Stimulated activated CD8-positive, alpha-beta memory T cell treated with anti-CD3 and anti-CD28 coated beads, Interleukin-4, amount 100 ng/mL, for 24 hours (primary cell): ENCODE measurements at regions not wholly inside any gene's neighbourhood (a gene's known extent, or its start where the extent isn't known, plus 50 kb on each side); places are given as distances from the start of the nearest gene placed in this dataset.
A peak's percentile ranks its signal among the peaks of the same experiment; 100 is the strongest.

Experiments used
- DNase-seq: peaks from one replicate; pipeline ENCODE4 v3.0.0-alpha.2; 2020; ENCODE audit warnings: low read depth

- DNase-seq, result no peak
Observed at GRCh38 chr9:120001536-120001935, 578.4 kb downstream of the CDK5RAP2 start.

GRCh38 chr9:119998614-119999013, 581.4 kb downstream of the CDK5RAP2 start:
- no peak for DNase-seq

GRCh38 chr9:119991797-119992196, 588.2 kb downstream of the CDK5RAP2 start:
- DNase-seq, result no peak

- no peak for DNase-seq
Observed at GRCh38 chr9:119986713-119987112, 593.3 kb downstream of the CDK5RAP2 start.

- no peak for DNase-seq
Observed at GRCh38 chr9:119986205-119986604, 593.8 kb downstream of the CDK5RAP2 start.

GRCh38 chr9:119974026-119974425, 604.8 kb upstream of the BRINP1 start:
- no peak for DNase-seq

GRCh38 chr9:119968836-119969707, 599.8 kb upstream of the BRINP1 start:
- peak; percentile 11 for DNase-seq

- no peak for DNase-seq
Observed at GRCh38 chr9:119967867-119968535, 598.8 kb upstream of the BRINP1 start.

- no peak for DNase-seq
Observed at GRCh38 chr9:119963798-119964372, 594.6 kb upstream of the BRINP1 start.

- no peak for DNase-seq
Observed at GRCh38 chr9:119963258-119963797, 594.1 kb upstream of the BRINP1 start.

GRCh38 chr9:119961774-119962424, 592.7 kb upstream of the BRINP1 start:
- no peak for DNase-seq

GRCh38 chr9:119959846-119960545, 590.8 kb upstream of the BRINP1 start:
- DNase-seq, result no peak

- no peak for DNase-seq
Observed at GRCh38 chr9:119956111-119956510, 586.9 kb upstream of the BRINP1 start.

- no peak for DNase-seq
Observed at GRCh38 chr9:119955276-119955675, 586.0 kb upstream of the BRINP1 start.

GRCh38 chr9:119951591-119951990, 582.4 kb upstream of the BRINP1 start:
- DNase-seq, result no peak

- DNase-seq, result no peak
Observed at GRCh38 chr9:119951090-119951489, 581.9 kb upstream of the BRINP1 start.

GRCh38 chr9:119945686-119946085, 576.5 kb upstream of the BRINP1 start:
- no peak for DNase-seq

GRCh38 chr9:119941091-119941490, 571.9 kb upstream of the BRINP1 start:
- no peak for DNase-seq

- no peak for DNase-seq
Observed at GRCh38 chr9:119938871-119939270, 569.6 kb upstream of the BRINP1 start.

GRCh38 chr9:119934497-119934896, 565.3 kb upstream of the BRINP1 start:
- no peak for DNase-seq

GRCh38 chr9:119933191-119933590, 564.0 kb upstream of the BRINP1 start:
- no peak for DNase-seq

- DNase-seq, result no peak
Observed at GRCh38 chr9:119924736-119925135, 555.5 kb upstream of the BRINP1 start.
